Globus pallidus (tissue), 1 donor: ENCODE measurements at regions not wholly inside any gene's neighbourhood (a gene's known extent, or its start where the extent isn't known, plus 50 kb on each side); places are given as distances from the start of the nearest gene placed in this dataset.
"Not testable (repeated sequence)": the region's sequence is repeated elsewhere in the genome, so short reads cannot be mapped to it uniquely, and the experiment has no call there.

Experiments used
- DNase-seq: peaks from one replicate; pipeline ENCODE4 v3.0.0-alpha.2; 2015; ENCODE audit warnings: low spot score

- no peak for DNase-seq
These were observed 217.6 kb upstream of the THUMPD2 start for GRCh38 chr2:39996653-39997080.

GRCh38 chr2:39995005-39995737, 216.1 kb upstream of the THUMPD2 start:
- no peak for DNase-seq

GRCh38 chr2:39994151-39994550, 215.1 kb upstream of the THUMPD2 start:
- no peak for DNase-seq

- no peak for DNase-seq
These were observed 212.2 kb upstream of the THUMPD2 start for GRCh38 chr2:39991298-39991697.

- no peak for DNase-seq
These were observed 211.4 kb upstream of the THUMPD2 start for GRCh38 chr2:39990335-39990900.

- no peak for DNase-seq
These were observed 210.8 kb upstream of the THUMPD2 start for GRCh38 chr2:39989888-39990287.

- DNase-seq, result no peak
These were observed 202.8 kb upstream of the THUMPD2 start for GRCh38 chr2:39981883-39982311.

- no peak for DNase-seq
These were observed 196.5 kb upstream of the THUMPD2 start for GRCh38 chr2:39975476-39976020.

- DNase-seq, result no peak
These were observed 189.0 kb upstream of the THUMPD2 start for GRCh38 chr2:39968037-39968436.

GRCh38 chr2:39960681-39961080, 181.6 kb upstream of the THUMPD2 start:
- DNase-seq, result not testable (repeated sequence)

GRCh38 chr2:39954346-39954745, 175.3 kb upstream of the THUMPD2 start:
- DNase-seq, result no peak

- DNase-seq, result no peak
These were observed 170.1 kb upstream of the THUMPD2 start for GRCh38 chr2:39949131-39949530.

GRCh38 chr2:39948016-39948719, 169.1 kb upstream of the THUMPD2 start:
- no peak for DNase-seq

GRCh38 chr2:39947294-39948015, 168.4 kb upstream of the THUMPD2 start:
- no peak for DNase-seq

GRCh38 chr2:39942950-39943349, 163.9 kb upstream of the THUMPD2 start:
- DNase-seq, result no peak

GRCh38 chr2:39938035-39938835, 159.2 kb upstream of the THUMPD2 start:
- DNase-seq, result no peak

- DNase-seq, result no peak
These were observed 158.6 kb upstream of the THUMPD2 start for GRCh38 chr2:39937621-39938020.

- DNase-seq, result no peak
These were observed 155.8 kb upstream of the THUMPD2 start for GRCh38 chr2:39934851-39935250.

- no peak for DNase-seq
These were observed 154.1 kb upstream of the THUMPD2 start for GRCh38 chr2:39933196-39933595.

GRCh38 chr2:39932198-39932597, 153.1 kb upstream of the THUMPD2 start:
- no peak for DNase-seq

GRCh38 chr2:39930175-39930917, 151.3 kb upstream of the THUMPD2 start:
- DNase-seq, result no peak
